ENCODE measurements at regions not wholly inside any gene's neighbourhood (a gene's known extent, or its start where the extent isn't known, plus 50 kb on each side); places are given as distances from the start of the nearest gene placed in this dataset.

DNA sequence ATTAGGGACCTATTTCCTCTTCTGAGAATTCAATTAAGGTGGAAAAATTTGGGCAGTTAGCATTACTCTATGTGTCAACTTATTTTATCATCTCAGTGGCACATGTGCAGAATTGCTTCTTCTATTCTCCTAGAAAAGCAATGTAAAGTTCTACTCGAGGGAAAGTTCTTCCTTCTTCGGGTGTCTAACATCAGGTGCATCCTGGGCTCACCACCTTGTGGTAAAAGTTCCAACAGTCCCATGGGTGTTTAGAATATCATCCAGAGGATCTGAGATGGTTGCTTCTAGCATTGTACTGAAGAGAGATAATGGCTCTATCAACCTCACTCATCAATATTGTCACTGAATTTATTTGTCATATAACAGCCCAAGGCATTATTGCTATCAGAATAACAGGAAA lies 969.7 kb downstream of the PDHA2 start:
- TF ChIP-seq, protein P1, sequence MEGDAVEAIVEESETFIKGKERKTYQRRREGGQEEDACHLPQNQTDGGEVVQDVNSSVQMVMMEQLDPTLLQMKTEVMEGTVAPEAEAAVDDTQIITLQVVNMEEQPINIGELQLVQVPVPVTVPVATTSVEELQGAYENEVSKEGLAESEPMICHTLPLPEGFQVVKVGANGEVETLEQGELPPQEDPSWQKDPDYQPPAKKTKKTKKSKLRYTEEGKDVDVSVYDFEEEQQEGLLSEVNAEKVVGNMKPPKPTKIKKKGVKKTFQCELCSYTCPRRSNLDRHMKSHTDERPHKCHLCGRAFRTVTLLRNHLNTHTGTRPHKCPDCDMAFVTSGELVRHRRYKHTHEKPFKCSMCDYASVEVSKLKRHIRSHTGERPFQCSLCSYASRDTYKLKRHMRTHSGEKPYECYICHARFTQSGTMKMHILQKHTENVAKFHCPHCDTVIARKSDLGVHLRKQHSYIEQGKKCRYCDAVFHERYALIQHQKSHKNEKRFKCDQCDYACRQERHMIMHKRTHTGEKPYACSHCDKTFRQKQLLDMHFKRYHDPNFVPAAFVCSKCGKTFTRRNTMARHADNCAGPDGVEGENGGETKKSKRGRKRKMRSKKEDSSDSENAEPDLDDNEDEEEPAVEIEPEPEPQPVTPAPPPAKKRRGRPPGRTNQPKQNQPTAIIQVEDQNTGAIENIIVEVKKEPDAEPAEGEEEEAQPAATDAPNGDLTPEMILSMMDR (IDR thresholded peaks at IDR 0.05; ENCODE audit: low read length) = no peak
- no peak for TF ChIP-seq EZH2 (IDR thresholded peaks at IDR 0.05; ENCODE audit: borderline replicate concordance, low read length)
